ENCODE measurements at regions not wholly inside any gene's neighbourhood (a gene's known extent, or its start where the extent isn't known, plus 50 kb on each side); places are given as distances from the start of the nearest gene placed in this dataset.

DNA sequence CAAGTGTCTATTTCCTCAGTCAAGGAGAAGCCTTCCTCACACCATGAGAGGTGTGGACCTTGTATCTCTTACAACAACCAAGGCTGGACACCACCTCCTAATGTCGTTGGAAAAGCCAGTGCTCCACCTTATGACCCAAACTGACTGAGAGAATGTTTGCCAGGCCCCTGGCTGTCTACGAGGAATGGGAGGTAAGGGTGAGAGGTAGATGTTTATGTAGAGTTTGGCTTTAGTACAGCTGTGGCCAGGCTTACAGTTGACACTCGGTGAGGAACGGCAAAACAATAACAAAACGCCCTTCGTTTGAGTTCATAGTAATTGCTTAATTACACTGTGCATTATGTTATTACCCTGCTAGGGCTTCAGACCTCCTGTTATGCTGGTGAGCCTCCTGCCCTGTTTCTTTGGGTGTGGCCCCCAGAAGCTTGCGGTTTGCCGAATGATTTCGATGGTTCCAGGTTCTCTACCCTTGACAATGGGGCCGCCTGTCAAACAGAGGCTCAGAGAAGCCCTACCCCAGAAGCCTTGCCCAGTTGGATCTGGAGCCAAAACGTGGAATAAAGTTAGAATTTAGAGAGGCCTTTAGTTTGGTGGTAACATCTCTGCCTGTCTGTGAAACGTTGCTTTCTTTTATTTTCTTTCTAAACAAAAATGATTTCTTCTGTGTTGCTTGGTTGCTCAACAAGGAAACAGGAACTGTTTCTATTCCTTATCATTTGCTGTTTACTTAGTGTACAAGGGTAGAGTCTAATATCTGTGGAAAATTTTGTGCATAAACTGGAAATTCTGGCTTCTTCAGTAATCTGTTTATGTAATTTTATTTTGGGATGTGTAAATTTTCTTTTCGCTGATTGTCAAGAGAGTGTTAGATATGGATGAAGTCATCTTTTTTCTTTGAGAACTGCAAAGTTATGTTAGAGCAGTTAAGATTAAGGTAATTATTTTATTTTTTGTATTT is 60.4 kb upstream of the FOXQ1 start:
- TF ChIP-seq POLR2A (IDR thresholded peaks at IDR 0.05) = no peak
- TF ChIP-seq, protein P1, sequence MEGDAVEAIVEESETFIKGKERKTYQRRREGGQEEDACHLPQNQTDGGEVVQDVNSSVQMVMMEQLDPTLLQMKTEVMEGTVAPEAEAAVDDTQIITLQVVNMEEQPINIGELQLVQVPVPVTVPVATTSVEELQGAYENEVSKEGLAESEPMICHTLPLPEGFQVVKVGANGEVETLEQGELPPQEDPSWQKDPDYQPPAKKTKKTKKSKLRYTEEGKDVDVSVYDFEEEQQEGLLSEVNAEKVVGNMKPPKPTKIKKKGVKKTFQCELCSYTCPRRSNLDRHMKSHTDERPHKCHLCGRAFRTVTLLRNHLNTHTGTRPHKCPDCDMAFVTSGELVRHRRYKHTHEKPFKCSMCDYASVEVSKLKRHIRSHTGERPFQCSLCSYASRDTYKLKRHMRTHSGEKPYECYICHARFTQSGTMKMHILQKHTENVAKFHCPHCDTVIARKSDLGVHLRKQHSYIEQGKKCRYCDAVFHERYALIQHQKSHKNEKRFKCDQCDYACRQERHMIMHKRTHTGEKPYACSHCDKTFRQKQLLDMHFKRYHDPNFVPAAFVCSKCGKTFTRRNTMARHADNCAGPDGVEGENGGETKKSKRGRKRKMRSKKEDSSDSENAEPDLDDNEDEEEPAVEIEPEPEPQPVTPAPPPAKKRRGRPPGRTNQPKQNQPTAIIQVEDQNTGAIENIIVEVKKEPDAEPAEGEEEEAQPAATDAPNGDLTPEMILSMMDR (IDR thresholded peaks at IDR 0.05) = no peak
- no peaks in the 10 kb centered on the region for H3K9me3 ChIP-seq
- no peak overlapping the region for H3K27ac ChIP-seq
- no peaks in the 10 kb centered on the region for H3K4me1 ChIP-seq
- H3K27me3 ChIP-seq = no peaks in the 10 kb centered on the region
- 80% methylated on average over 13 of the region's 13 CpGs for WGBS, 2 donors
- intact Hi-C loops (cut with DNase I; ENCODE audit: low total_unique reads) = no loop called here
- DNase-seq = no peak
- H3K4me3 ChIP-seq = no peak overlapping the region
- H3K36me3 ChIP-seq (ENCODE audit: low read depth, missing control alignments) = no peaks in the 10 kb centered on the region

DNA sequence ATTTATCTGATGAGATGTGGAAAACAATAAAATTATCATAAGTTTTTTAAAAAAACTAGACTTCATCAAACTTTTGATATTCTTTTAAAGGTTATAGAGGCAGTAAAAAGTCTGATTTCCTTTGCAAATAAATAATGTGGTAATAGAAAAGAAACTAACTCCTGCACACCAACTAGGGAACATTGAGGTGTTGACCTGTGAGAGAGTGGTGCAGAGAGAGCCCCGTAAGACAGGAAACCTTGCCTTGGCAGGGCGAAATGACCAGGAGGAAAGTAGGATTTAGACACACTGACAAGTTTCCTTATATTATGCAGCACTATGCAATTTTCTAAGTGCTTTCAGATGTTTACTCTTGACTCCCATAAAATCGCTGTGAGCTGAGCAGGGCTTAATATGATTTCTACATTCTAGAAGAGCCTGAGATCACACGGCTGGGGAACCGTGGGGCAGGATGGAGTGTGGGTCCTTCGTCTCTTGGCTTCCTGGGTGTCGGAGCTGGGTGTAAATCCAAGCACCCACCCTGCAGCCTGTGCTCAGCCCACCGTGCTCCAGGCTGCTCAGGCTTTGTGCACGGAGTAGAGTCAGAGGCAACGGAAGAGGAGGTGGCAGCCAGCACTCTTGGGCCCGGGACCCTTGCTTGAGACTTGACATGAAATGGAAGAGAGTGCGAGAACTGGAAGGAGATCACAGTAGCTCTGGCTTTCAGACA is 61.3 kb upstream of the FOXQ1 start:
- intact Hi-C loops (cut with DNase I; ENCODE audit: low total_unique reads) = no loop called here
- DNase-seq = no peak
- H3K4me1 ChIP-seq = no peaks in the 10 kb centered on the region
- no peaks in the 10 kb centered on the region for H3K36me3 ChIP-seq (ENCODE audit: low read depth, missing control alignments)
- H3K27me3 ChIP-seq = no peaks in the 10 kb centered on the region
- H3K27ac ChIP-seq = no peak overlapping the region
- WGBS, 2 donors = 80 to 91% methylated on average over 12 of the region's 12 CpGs
- H3K4me3 ChIP-seq = no peak overlapping the region
- no peaks in the 10 kb centered on the region for H3K9me3 ChIP-seq
- TF ChIP-seq, protein P1 (IDR thresholded peaks at IDR 0.05) = no peak
- TF ChIP-seq POLR2A (IDR thresholded peaks at IDR 0.05) = no peak

DNA sequence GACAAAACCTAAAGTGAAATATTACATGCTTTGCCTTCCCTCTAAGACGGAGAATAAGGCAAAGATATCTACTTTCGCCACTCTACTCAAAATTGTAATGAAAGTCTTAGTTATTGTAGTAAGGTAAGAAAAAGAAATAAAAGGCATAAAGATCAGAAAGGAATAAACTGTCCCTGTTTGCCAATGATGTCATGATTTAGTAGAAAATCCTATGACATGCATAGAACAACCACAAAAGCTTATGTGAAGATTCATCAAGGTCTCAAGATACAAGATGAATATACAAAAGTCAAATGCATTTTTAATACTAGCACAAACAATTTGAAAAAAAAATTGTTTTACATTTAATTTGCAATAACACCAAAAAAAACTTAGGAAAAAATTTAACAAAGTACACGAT is 64.0 kb upstream of the FOXQ1 start:
- H3K27me3 ChIP-seq = no peaks in the 10 kb centered on the region
- no peaks in the 10 kb centered on the region for H3K36me3 ChIP-seq (ENCODE audit: low read depth, missing control alignments)
- TF ChIP-seq, protein P1 (IDR thresholded peaks at IDR 0.05) = no peak
- no peak for TF ChIP-seq POLR2A (IDR thresholded peaks at IDR 0.05)
- no peaks in the 10 kb centered on the region for H3K4me1 ChIP-seq
- no peak for DNase-seq
- 87 to 91% methylated on average over 3 of the region's 3 CpGs for WGBS, 2 donors
- no peaks in the 10 kb centered on the region for H3K9me3 ChIP-seq
- H3K27ac ChIP-seq = no peak overlapping the region
- intact Hi-C loops (cut with DNase I; ENCODE audit: low total_unique reads) = no loop called here
- H3K4me3 ChIP-seq = no peak overlapping the region

DNA sequence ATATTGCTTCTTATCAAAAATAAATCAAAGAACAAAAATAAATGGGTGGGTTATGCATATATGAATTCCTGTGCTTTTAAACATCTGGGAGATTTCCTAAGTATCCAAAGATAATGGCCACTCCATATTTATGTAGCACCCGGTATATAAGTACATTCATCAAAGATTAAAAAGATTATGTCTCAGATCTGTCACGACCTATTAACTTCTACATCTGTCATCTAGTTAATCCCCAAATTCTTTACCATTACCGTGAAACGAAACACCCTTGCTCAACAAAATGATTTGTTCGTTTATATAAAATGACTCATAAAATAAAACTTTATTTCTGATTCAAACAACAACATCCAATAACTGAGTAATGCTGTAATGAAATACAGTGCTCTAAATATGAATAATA is 64.8 kb upstream of the FOXQ1 start:
- no peak overlapping the region for H3K4me3 ChIP-seq
- H3K36me3 ChIP-seq (ENCODE audit: low read depth, missing control alignments) = no peaks in the 10 kb centered on the region
- no peaks in the 10 kb centered on the region for H3K9me3 ChIP-seq
- no peak for TF ChIP-seq POLR2A (IDR thresholded peaks at IDR 0.05)
- TF ChIP-seq, protein P1 (IDR thresholded peaks at IDR 0.05) = no peak
- no peak overlapping the region for H3K27ac ChIP-seq
- whole genome bisulfite sequencing, 2 donors = 80 to 86% methylated on average over 5 of the region's 5 CpGs
- no peak for DNase-seq
- H3K4me1 ChIP-seq = no peaks in the 10 kb centered on the region
- no peaks in the 10 kb centered on the region for H3K27me3 ChIP-seq
- intact Hi-C loops (cut with DNase I; ENCODE audit: low total_unique reads) = no loop called here

Measured in testis (tissue), 2 donors.